WTC11 (cell line): ENCODE measurements at regions not wholly inside any gene's neighbourhood (a gene's known extent, or its start where the extent isn't known, plus 50 kb on each side); places are given as distances from the start of the nearest gene placed in this dataset.

Experiments used
- ATAC-seq: fragments of 200-7000 bp; cut with Tn5 transposase; 2 replicates; pipeline ENCODE4 v1.10.0; 2021; ENCODE audit warnings: mild to moderate bottlenecking, moderate library complexity
- CTCF ChIA-PET: fragments of 300-600 bp; sonication (Branson Sonifier 250); formaldehyde crosslinking; loops from one replicate; lab custom pipeline; 2021; ENCODE audit warnings: antibody characterized with exemption; lab: Charles Lee
- POLR2A ChIA-PET: fragments of 350-600 bp; sonication (Branson Sonifier 250); formaldehyde crosslinking; loops from one replicate; lab custom pipeline; 2021; ENCODE audit warnings: antibody characterized with exemption; lab: Charles Lee
- DNase-seq: peaks from one replicate; pipeline ENCODE4 v3.0.0; 2021; ENCODE audit warnings: low spot score
- H3K27ac Mint-ChIP-seq: 2 replicates; pipeline ENCODE4 v1.8.0; 2021; ENCODE audit warnings: mixed read lengths
- H3K27me3 Mint-ChIP-seq: 2 replicates; pipeline ENCODE4 v1.8.0; 2021; ENCODE audit warnings: low read depth, mild to moderate bottlenecking, moderate library complexity, mixed read lengths
- H3K36me3 Mint-ChIP-seq: 2 replicates; pipeline ENCODE4 v1.8.0; 2021; ENCODE audit warnings: mixed read lengths
- H3K4me1 Mint-ChIP-seq: 2 replicates; pipeline ENCODE4 v1.8.0; 2022; ENCODE audit warnings: mixed read lengths
- H3K4me3 Mint-ChIP-seq: 2 replicates; pipeline ENCODE4 v1.8.0; 2021; ENCODE audit warnings: mild to moderate bottlenecking, moderate library complexity, mixed read lengths
- H3K9me3 Mint-ChIP-seq: 2 replicates; pipeline ENCODE4 v1.8.0; 2021; ENCODE audit warnings: mixed read lengths
- ATF1 ChIP-seq: sonication (generic); formaldehyde crosslinking; IDR thresholded peaks from 2 replicates; pipeline ENCODE4 v1.8.1; 2023; ENCODE audit warnings: mild to moderate bottlenecking, moderate library complexity, missing genetic modification reagents
- EMX1 ChIP-seq: fragments of 250-450 bp; sonication (Bioruptor Pico); IDR thresholded peaks from 2 replicates; pipeline ENCODE4 v1.8.0; 2021; ENCODE audit warnings: mild to moderate bottlenecking
- FOXJ3 ChIP-seq: sonication (generic); formaldehyde crosslinking; IDR thresholded peaks from 2 replicates; pipeline ENCODE4 v1.9.0; 2021; ENCODE audit warnings: missing genetic modification reagents, mild to moderate bottlenecking, borderline replicate concordance
- FOXP1 ChIP-seq: sonication (generic); formaldehyde crosslinking; IDR thresholded peaks from 2 replicates; pipeline ENCODE4 v1.8.0; 2022; ENCODE audit warnings: missing genetic modification reagents, mild to moderate bottlenecking, moderate library complexity, borderline replicate concordance
- GTF2I ChIP-seq: fragments of 250-450 bp; sonication (Bioruptor Pico); conservative IDR thresholded peaks from 2 replicates; pipeline ENCODE4 v1.4.0; 2021; ENCODE audit warnings: mild to moderate bottlenecking
- NFE2L1 ChIP-seq: sonication (generic); formaldehyde crosslinking; IDR thresholded peaks from 2 replicates; pipeline ENCODE4 v1.8.1; 2023; ENCODE audit warnings: missing genetic modification reagents
- PRRX2 ChIP-seq: fragments of 250-450 bp; sonication (Bioruptor Pico); IDR thresholded peaks from 2 replicates; pipeline ENCODE4 v1.8.0; 2021; ENCODE audit warnings: mild to moderate bottlenecking
- TCF7 ChIP-seq: sonication (generic); formaldehyde crosslinking; IDR thresholded peaks from 2 replicates; pipeline ENCODE4 v1.8.0; 2022; ENCODE audit warnings: mild to moderate bottlenecking, low read depth, missing genetic modification reagents, moderate library complexity
- TEAD1 ChIP-seq: sonication (generic); formaldehyde crosslinking; IDR thresholded peaks from 2 replicates; pipeline ENCODE4 v1.8.0; 2022; ENCODE audit warnings: mild to moderate bottlenecking, missing genetic modification reagents
- ZBTB21 ChIP-seq: sonication (generic); formaldehyde crosslinking; IDR thresholded peaks from 2 replicates; pipeline ENCODE4 v1.8.1; 2023; ENCODE audit warnings: mild to moderate bottlenecking, missing genetic modification reagents, borderline replicate concordance
- ZNF263 ChIP-seq: sonication (generic); formaldehyde crosslinking; IDR thresholded peaks from 2 replicates; pipeline ENCODE4 v1.8.1; 2022; ENCODE audit warnings: low read depth, mild to moderate bottlenecking, moderate library complexity, missing genetic modification reagents
- ZNF671 ChIP-seq: fragments of 250-450 bp; sonication (Bioruptor Pico); IDR thresholded peaks from 2 replicates; pipeline ENCODE4 v1.8.0; 2021; ENCODE audit warnings: mild to moderate bottlenecking
- TF ChIP-seq, protein P1 (sequence below): sonication (generic); formaldehyde crosslinking; IDR thresholded peaks from 2 replicates; pipeline ENCODE4 v1.8.0; 2023; ENCODE audit warnings: missing genetic modification reagents, mild to moderate bottlenecking, borderline replicate concordance
- TF ChIP-seq, protein P2 (sequence below): sonication (generic); formaldehyde crosslinking; IDR thresholded peaks from 2 replicates; pipeline ENCODE4 v1.8.1; 2022; ENCODE audit warnings: missing genetic modification reagents, borderline replicate concordance
- TF ChIP-seq, protein P3 (sequence below): fragments of 250-450 bp; sonication (Bioruptor Pico); IDR thresholded peaks from 2 replicates; pipeline ENCODE4 v1.9.0; 2021; ENCODE audit warnings: mild to moderate bottlenecking
- TF ChIP-seq, protein P4 (sequence below): sonication (generic); formaldehyde crosslinking; IDR thresholded peaks from 2 replicates; pipeline ENCODE4 v1.8.1; 2023; ENCODE audit warnings: mild to moderate bottlenecking, missing genetic modification reagents, moderate library complexity
- TF ChIP-seq, protein P5 (sequence below): sonication (generic); formaldehyde crosslinking; IDR thresholded peaks from 2 replicates; pipeline ENCODE4 v1.8.0; 2022; ENCODE audit warnings: missing genetic modification reagents
- TF ChIP-seq, protein P6 (sequence below): sonication (generic); formaldehyde crosslinking; IDR thresholded peaks from 2 replicates; pipeline ENCODE4 v1.8.1; 2022; ENCODE audit warnings: low read depth, mild to moderate bottlenecking, moderate library complexity, missing genetic modification reagents, borderline replicate concordance

DNA sequence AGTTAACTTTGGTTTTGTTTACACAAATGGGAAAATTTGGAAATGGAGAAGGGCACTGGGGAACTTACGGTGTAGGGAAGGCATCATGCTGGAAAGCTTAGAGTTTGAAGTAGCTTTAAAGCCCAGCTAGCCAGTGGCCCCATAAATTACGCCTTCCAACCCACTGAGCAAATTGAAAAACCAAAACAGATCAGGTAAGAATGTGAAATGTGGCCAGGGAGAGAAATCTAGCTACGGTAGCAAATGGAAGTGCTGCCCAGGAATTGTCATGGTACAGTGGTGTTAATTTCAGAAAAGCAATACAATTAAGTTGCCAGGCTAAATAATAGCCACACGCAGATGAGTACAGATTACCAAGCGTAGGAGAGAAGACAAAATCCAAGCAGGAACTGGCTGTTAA, 654.8 kb downstream of the PRELID2 start:
- Mint-ChIP-seq H3K4me3 (no peak overlapping the region), H3K27ac (peak overlapping the region; percentile 71), H3K36me3 (no peaks in the 10 kb centered on the region), H3K27me3 (no peaks in the 10 kb centered on the region), H3K9me3 (no peaks in the 10 kb centered on the region), H3K4me1 (peaks cover 46% of the 10 kb centered on the region)
- POLR2A ChIA-PET: no interaction called here
- DNase-seq (no peak), ATAC-seq (0 out of 2 replicates have a peak, but pooled peaks have one; percentile 12)
- CTCF ChIA-PET: interaction anchor here (1.2 kb wide), 1 partner anchor 57 kb away, joined by 4 read pairs; no protein-coding TSS in a partner anchor
- TF ChIP-seq EMX1 (no peak), FOXP1 (no peak), TCF7 (CRISPR knock-in tag) (no peak), PRRX2 (no peak), FOXJ3 (CRISPR knock-in tag) (no peak)

DNA sequence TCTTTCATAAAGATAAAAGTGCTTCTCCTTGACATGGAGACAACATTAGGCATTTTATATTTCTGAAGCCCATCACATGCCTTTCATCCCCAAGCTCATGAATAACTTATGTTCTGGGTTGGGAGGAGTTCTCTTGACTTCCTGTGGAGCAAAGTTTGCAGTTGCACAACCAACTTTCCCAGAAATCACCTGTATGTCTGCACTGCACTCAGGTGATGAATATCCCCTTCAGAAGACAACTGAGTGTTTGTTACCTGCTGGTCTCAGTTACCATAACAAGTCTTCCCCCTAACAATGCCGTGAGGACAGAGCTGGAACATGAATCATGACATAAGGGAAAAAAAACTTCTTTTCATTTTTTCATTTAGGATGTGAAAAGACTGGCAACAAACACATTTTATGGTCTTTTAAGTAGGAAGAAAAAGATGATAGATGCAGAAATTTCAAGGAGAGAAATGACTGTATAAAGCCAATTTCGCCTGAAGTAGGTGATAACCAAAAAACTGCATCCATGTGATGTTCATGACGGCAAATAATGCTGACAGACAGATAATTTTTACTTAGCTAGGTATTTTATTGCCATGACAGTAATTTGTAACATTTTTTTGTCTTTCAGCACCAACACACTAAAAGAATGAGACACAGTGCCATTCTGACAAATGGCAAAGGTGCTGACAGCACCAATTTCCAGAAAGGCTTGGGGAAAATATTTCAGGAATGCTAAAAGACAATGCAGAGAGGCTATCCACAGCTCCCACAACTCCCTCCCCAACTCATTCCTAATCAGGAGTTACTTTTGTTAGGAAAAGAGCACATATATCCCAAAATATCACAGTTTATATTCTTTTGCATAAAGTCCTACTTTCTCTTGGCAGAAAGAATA, 656.3 kb downstream of the PRELID2 start:
- Mint-ChIP-seq H3K4me3 (peak overlapping the region; percentile 13), H3K27ac (peak overlapping the region; percentile 97), H3K27me3 (no peaks in the 10 kb centered on the region), H3K36me3 (no peaks in the 10 kb centered on the region), H3K9me3 (no peaks in the 10 kb centered on the region), H3K4me1 (peaks cover 46% of the 10 kb centered on the region)
- TF ChIP-seq, protein P1, sequence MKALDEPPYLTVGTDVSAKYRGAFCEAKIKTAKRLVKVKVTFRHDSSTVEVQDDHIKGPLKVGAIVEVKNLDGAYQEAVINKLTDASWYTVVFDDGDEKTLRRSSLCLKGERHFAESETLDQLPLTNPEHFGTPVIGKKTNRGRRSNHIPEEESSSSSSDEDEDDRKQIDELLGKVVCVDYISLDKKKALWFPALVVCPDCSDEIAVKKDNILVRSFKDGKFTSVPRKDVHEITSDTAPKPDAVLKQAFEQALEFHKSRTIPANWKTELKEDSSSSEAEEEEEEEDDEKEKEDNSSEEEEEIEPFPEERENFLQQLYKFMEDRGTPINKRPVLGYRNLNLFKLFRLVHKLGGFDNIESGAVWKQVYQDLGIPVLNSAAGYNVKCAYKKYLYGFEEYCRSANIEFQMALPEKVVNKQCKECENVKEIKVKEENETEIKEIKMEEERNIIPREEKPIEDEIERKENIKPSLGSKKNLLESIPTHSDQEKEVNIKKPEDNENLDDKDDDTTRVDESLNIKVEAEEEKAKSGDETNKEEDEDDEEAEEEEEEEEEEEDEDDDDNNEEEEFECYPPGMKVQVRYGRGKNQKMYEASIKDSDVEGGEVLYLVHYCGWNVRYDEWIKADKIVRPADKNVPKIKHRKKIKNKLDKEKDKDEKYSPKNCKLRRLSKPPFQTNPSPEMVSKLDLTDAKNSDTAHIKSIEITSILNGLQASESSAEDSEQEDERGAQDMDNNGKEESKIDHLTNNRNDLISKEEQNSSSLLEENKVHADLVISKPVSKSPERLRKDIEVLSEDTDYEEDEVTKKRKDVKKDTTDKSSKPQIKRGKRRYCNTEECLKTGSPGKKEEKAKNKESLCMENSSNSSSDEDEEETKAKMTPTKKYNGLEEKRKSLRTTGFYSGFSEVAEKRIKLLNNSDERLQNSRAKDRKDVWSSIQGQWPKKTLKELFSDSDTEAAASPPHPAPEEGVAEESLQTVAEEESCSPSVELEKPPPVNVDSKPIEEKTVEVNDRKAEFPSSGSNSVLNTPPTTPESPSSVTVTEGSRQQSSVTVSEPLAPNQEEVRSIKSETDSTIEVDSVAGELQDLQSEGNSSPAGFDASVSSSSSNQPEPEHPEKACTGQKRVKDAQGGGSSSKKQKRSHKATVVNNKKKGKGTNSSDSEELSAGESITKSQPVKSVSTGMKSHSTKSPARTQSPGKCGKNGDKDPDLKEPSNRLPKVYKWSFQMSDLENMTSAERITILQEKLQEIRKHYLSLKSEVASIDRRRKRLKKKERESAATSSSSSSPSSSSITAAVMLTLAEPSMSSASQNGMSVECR (CRISPR knock-in tag): no peak
- peak; percentile 15; the same call in 1 of the 2 replicates for TF ChIP-seq TEAD1 (CRISPR knock-in tag)
- no peak for TF ChIP-seq ZBTB21
- peak; percentile 82 for ATAC-seq
- CTCF ChIA-PET: interaction anchor here (1.2 kb wide), 1 partner anchor 59 kb away, joined by 4 read pairs; no protein-coding TSS in a partner anchor
- no peak for DNase-seq
- POLR2A ChIA-PET: no interaction called here

DNA sequence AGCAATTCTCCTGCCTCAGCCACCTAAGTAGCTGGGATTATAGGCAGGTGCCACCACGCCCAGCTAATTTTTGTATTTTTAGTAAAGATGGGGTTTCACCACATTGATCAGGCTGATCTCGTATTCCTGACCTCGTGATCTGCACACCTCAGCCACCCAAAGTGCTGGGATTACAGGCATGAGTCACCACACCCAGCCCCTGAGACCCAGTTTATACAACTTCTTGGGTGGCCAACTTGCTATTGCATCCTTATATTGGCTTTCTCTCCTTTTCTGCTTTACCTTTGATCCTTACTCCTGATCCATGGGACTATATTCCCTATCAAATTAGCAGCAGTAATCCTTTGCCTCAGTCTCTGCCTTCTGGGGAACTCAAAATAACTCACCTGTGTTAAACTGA, 659.1 kb downstream of the PRELID2 start:
- ATAC-seq (no peak), DNase-seq (no peak)
- peaks cover 52% of the 10 kb centered on the region for H3K4me1 Mint-ChIP-seq
- H3K9me3 Mint-ChIP-seq: no peaks in the 10 kb centered on the region
- no peak overlapping the region for H3K27ac Mint-ChIP-seq
- H3K27me3 Mint-ChIP-seq: no peaks in the 10 kb centered on the region
- ChIA-PET POLR2A (no interaction called here), CTCF (no interaction called here)
- H3K36me3 Mint-ChIP-seq: no peaks in the 10 kb centered on the region
- no peak overlapping the region for H3K4me3 Mint-ChIP-seq
- TF ChIP-seq, protein P2, sequence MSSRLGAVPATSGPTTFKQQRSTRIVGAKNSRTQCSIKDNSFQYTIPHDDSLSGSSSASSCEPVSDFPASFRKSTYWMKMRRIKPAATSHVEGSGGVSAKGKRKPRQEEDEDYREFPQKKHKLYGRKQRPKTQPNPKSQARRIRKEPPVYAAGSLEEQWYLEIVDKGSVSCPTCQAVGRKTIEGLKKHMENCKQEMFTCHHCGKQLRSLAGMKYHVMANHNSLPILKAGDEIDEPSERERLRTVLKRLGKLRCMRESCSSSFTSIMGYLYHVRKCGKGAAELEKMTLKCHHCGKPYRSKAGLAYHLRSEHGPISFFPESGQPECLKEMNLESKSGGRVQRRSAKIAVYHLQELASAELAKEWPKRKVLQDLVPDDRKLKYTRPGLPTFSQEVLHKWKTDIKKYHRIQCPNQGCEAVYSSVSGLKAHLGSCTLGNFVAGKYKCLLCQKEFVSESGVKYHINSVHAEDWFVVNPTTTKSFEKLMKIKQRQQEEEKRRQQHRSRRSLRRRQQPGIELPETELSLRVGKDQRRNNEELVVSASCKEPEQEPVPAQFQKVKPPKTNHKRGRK (CRISPR knock-in tag): no peak
- TF ChIP-seq, protein P3, sequence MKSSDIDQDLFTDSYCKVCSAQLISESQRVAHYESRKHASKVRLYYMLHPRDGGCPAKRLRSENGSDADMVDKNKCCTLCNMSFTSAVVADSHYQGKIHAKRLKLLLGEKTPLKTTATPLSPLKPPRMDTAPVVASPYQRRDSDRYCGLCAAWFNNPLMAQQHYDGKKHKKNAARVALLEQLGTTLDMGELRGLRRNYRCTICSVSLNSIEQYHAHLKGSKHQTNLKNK (CRISPR knock-in tag): no peak
- TF ChIP-seq FOXP1 (no peak), ZNF263 (CRISPR knock-in tag) (no peak), FOXJ3 (CRISPR knock-in tag) (no peak), GTF2I (CRISPR knock-in tag) (no peak), NFE2L1 (CRISPR knock-in tag) (no peak), ATF1 (no peak), PRRX2 (no peak), ZBTB21 (no peak), ZNF671 (CRISPR knock-in tag) (no peak)
- TF ChIP-seq, protein P4, sequence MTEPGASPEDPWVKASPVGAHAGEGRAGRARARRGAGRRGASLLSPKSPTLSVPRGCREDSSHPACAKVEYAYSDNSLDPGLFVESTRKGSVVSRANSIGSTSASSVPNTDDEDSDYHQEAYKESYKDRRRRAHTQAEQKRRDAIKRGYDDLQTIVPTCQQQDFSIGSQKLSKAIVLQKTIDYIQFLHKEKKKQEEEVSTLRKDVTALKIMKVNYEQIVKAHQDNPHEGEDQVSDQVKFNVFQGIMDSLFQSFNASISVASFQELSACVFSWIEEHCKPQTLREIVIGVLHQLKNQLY (CRISPR knock-in tag): no peak
- TF ChIP-seq, protein P5, sequence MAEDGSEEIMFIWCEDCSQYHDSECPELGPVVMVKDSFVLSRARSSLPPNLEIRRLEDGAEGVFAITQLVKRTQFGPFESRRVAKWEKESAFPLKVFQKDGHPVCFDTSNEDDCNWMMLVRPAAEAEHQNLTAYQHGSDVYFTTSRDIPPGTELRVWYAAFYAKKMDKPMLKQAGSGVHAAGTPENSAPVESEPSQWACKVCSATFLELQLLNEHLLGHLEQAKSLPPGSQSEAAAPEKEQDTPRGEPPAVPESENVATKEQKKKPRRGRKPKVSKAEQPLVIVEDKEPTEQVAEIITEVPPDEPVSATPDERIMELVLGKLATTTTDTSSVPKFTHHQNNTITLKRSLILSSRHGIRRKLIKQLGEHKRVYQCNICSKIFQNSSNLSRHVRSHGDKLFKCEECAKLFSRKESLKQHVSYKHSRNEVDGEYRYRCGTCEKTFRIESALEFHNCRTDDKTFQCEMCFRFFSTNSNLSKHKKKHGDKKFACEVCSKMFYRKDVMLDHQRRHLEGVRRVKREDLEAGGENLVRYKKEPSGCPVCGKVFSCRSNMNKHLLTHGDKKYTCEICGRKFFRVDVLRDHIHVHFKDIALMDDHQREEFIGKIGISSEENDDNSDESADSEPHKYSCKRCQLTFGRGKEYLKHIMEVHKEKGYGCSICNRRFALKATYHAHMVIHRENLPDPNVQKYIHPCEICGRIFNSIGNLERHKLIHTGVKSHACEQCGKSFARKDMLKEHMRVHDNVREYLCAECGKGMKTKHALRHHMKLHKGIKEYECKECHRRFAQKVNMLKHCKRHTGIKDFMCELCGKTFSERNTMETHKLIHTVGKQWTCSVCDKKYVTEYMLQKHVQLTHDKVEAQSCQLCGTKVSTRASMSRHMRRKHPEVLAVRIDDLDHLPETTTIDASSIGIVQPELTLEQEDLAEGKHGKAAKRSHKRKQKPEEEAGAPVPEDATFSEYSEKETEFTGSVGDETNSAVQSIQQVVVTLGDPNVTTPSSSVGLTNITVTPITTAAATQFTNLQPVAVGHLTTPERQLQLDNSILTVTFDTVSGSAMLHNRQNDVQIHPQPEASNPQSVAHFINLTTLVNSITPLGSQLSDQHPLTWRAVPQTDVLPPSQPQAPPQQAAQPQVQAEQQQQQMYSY (CRISPR knock-in tag): no peak
- TF ChIP-seq, protein P6, sequence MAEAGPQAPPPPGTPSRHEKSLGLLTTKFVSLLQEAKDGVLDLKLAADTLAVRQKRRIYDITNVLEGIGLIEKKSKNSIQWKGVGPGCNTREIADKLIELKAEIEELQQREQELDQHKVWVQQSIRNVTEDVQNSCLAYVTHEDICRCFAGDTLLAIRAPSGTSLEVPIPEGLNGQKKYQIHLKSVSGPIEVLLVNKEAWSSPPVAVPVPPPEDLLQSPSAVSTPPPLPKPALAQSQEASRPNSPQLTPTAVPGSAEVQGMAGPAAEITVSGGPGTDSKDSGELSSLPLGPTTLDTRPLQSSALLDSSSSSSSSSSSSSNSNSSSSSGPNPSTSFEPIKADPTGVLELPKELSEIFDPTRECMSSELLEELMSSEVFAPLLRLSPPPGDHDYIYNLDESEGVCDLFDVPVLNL (CRISPR knock-in tag): no peak
